HepG2 (cell line): ENCODE measurements at regions not wholly inside any gene's neighbourhood (a gene's known extent, or its start where the extent isn't known, plus 50 kb on each side); places are given as distances from the start of the nearest gene placed in this dataset.

ENCODE experiments used
- ATAC-seq: fragments of 200-7000 bp; cut with Tn5 transposase; 3 replicates; pipeline ENCODE4 v1.9.1; 2020; ENCODE audit warnings: mild to moderate bottlenecking, moderate library complexity
- BruUV-seq: library from RNA; stranded (reverse); fragments of 400-500 nt; replicated peaks from 2 replicates; lab custom pipeline; 2021; lab: Mats Ljungman, UMichigan
- CTCF ChIA-PET: fragments of 300-600 bp; formaldehyde crosslinking; extraction: SDS; loops from one replicate; lab custom pipeline; 2021; ENCODE audit warnings: low total read pairs, inconsistent platforms, low intra/inter-chr PET ratio; lab: Yijun Ruan, JAX
- POLR2A ChIA-PET: fragments of 350-600 bp; sonication (Branson Sonifier 250); formaldehyde crosslinking; loops from one replicate; lab custom pipeline; 2020; ENCODE audit warnings: antibody characterized with exemption, inconsistent platforms; lab: Yijun Ruan, JAX
- DNase-seq: peaks from one replicate; pipeline ENCODE4 v3.0.0-alpha.2; 2015; ENCODE audit warnings: low spot score
- FAIRE-seq: peaks from 3 replicates; lab custom pipeline; 2011; peaks lifted over from hg19 to GRCh38; lab: Jason Lieb, UNC
- H2AFZ ChIP-seq: one replicate; pipeline ENCODE4 v1.6.1; 2011; ENCODE audit warnings: low read length, inconsistent platforms
- H3K27ac ChIP-seq: fragments of 300-600 bp; 3 replicates; pipeline ENCODE4 v1.8.0; 2011; ENCODE audit warnings: mixed run types, mild to moderate bottlenecking, mixed read lengths, low read length, inconsistent platforms; ENCODE audit not compliant: insufficient read depth; ENCODE audit errors: extremely low read length
- H3K27me3 ChIP-seq, 2 experiments: fragments of 200-600 bp in 1 of 2; 2 replicates in 1 of 2; 3 replicates in 1 of 2; pipeline versions ENCODE4 v1.6.0 to v1.8.0; 2011; ENCODE audit warnings: low read length in 2 of 2, mild to moderate bottlenecking in 2 of 2, moderate library complexity in 2 of 2, inconsistent platforms in 1 of 2; ENCODE audit not compliant: insufficient read depth in 2 of 2, control insufficient read depth in 1 of 2
- H3K36me3 ChIP-seq, 2 experiments: fragments of 200-600 bp in 1 of 2; replicated peaks in 1 of 2; 2 replicates in 1 of 2; 3 replicates in 1 of 2; pipeline versions ENCODE4 v1.5.1 to v1.8.0; 2011; ENCODE audit warnings: low read length in 2 of 2, inconsistent platforms in 1 of 2; ENCODE audit not compliant: insufficient read depth in 2 of 2, control insufficient read depth in 1 of 2
- H3K4me1 ChIP-seq: 2 replicates; pipeline ENCODE4 v1.5.1; 2012; ENCODE audit warnings: low read length, inconsistent platforms; ENCODE audit not compliant: insufficient read depth
- H3K4me2 ChIP-seq: 2 replicates; pipeline ENCODE4 v1.6.0; 2011; ENCODE audit warnings: low read depth, low read length, inconsistent platforms
- H3K4me3 ChIP-seq, 3 experiments: fragments of 200-600 bp in 1 of 3; sonication (generic), shearing (Covaris generic) in 1 of 3; replicated peaks in 1 of 3; 2 replicates each; pipeline ENCODE4 v1.5.1; 2011 to 2016; ENCODE audit warnings: low read length in 3 of 3, inconsistent platforms in 2 of 3, low read depth in 2 of 3, mild to moderate bottlenecking in 2 of 3, control low read depth in 1 of 3, mixed read lengths in 1 of 3; ENCODE audit not compliant: insufficient read depth in 1 of 3
- H3K79me2 ChIP-seq: one replicate; pipeline ENCODE4 v1.6.1; 2011; ENCODE audit warnings: low read length, inconsistent platforms; ENCODE audit not compliant: insufficient read depth
- H3K9ac ChIP-seq: 2 replicates; pipeline ENCODE4 v1.6.0; 2011; ENCODE audit warnings: mild to moderate bottlenecking, low read depth, low read length, inconsistent platforms; ENCODE audit not compliant: insufficient read depth
- H3K9me3 ChIP-seq: 2 replicates; pipeline ENCODE4 v1.5.1; 2012; ENCODE audit warnings: mild to moderate bottlenecking, low read length
- H4K20me1 ChIP-seq: 2 replicates; pipeline ENCODE4 v1.6.0; 2011; ENCODE audit warnings: inconsistent platforms, mild to moderate bottlenecking, low read length, moderate library complexity; ENCODE audit not compliant: insufficient read depth
- ATF7 ChIP-seq, 2 experiments: fragments of 450-650 bp in 1 of 2; sonication (generic) in 1 of 2; formaldehyde crosslinking in 1 of 2; IDR thresholded peaks; 2 replicates each; pipeline versions ENCODE4 v1.4.0 to v1.6.1; 2016 to 2020; ENCODE audit warnings: antibody characterized with exemption in 1 of 2, mild to moderate bottlenecking in 1 of 2, missing genetic modification reagents in 1 of 2
- FOSL2 ChIP-seq: sonication (generic); formaldehyde crosslinking; IDR thresholded peaks from 2 replicates; pipeline ENCODE4 v1.4.0; 2020; ENCODE audit warnings: missing genetic modification reagents
- KDM5B ChIP-seq: sonication (generic); formaldehyde crosslinking; IDR thresholded peaks from 2 replicates; pipeline ENCODE4 v1.4.0; 2020; ENCODE audit warnings: missing genetic modification reagents, mild to moderate bottlenecking, borderline replicate concordance
- MBNL3 ChIP-seq: fragments of 250-450 bp; sonication (Bioruptor Pico); conservative IDR thresholded peaks from 2 replicates; pipeline ENCODE4 v1.8.0; 2022; ENCODE audit warnings: mild to moderate bottlenecking, inconsistent platforms
- PHF5A ChIP-seq: IDR thresholded peaks from one replicate; pipeline ENCODE4 v1.6.1; 2018; ENCODE audit warnings: low read depth, missing genetic modification reagents; ENCODE audit not compliant: unreplicated experiment
- SAFB2 ChIP-seq: sonication (generic); formaldehyde crosslinking; IDR thresholded peaks from 2 replicates; pipeline ENCODE4 v1.5.1; 2020; ENCODE audit warnings: missing genetic modification reagents, low read depth, mild to moderate bottlenecking, borderline replicate concordance
- SMAD3 ChIP-seq: sonication (generic); formaldehyde crosslinking; IDR thresholded peaks from 2 replicates; pipeline ENCODE4 v1.4.0; 2020; ENCODE audit warnings: missing genetic modification reagents
- TCF7 ChIP-seq: sonication (generic); IDR thresholded peaks from 2 replicates; pipeline ENCODE4 v1.6.1; 2016; ENCODE audit warnings: antibody characterized with exemption, low read depth
- ZC3H13 ChIP-seq: sonication (generic); formaldehyde crosslinking; IDR thresholded peaks from 2 replicates; pipeline ENCODE4 v1.8.1; 2023; ENCODE audit warnings: mild to moderate bottlenecking, missing genetic modification reagents, moderate library complexity
- ZFP36 ChIP-seq: fragments of 150-350 bp; IDR thresholded peaks from 2 replicates; pipeline ENCODE4 v1.6.1; 2018; ENCODE audit warnings: borderline replicate concordance, low read length, low read depth; ENCODE audit not compliant: partially characterized antibody
- ZKSCAN1 ChIP-seq: fragments of 150-350 bp; IDR thresholded peaks from 2 replicates; pipeline ENCODE4 v1.6.1; 2014; ENCODE audit warnings: low read length
- ZNF12 ChIP-seq: sonication (generic); formaldehyde crosslinking; IDR thresholded peaks from 2 replicates; pipeline ENCODE4 v1.5.0; 2020; ENCODE audit warnings: missing genetic modification reagents
- ZNF205 ChIP-seq: IDR thresholded peaks from 2 replicates; pipeline ENCODE4 v1.6.1; 2018; ENCODE audit warnings: missing biosample characterization, missing genetic modification reagents
- WGBS: methylation state at CpG from one replicate; pipeline ENCODE4 v1.1.6; 2017; ENCODE audit warnings: low lambda C conversion rate; 5-methylcytosine and 5-hydroxymethylcytosine counted together
- in situ Hi-C: cut with HindIII; loops from 2 replicates; pipeline ENCODE4 v1.10.0; 2017; ENCODE audit warnings: low pct_unique_long_range_greater_than_20kb; ENCODE audit not compliant: extremely low pct_ligation_motif_present
- intact Hi-C: fragments of 100-400 bp; cut with micrococcal nuclease; formaldehyde crosslinking; loops from one replicate; pipeline ENCODE4 v1.10.0; 2022; ENCODE audit not compliant: unreplicated experiment
- TF ChIP-seq, protein P1 (sequence below): sonication (generic); formaldehyde crosslinking; IDR thresholded peaks from 2 replicates; pipeline ENCODE4 v1.4.0; 2020; ENCODE audit warnings: missing genetic modification reagents, borderline replicate concordance
- TF ChIP-seq, protein P2 (sequence below): sonication (generic); formaldehyde crosslinking; IDR thresholded peaks from 2 replicates; pipeline ENCODE4 v1.8.1; 2023; ENCODE audit warnings: missing genetic modification reagents, inconsistent platforms, borderline replicate concordance

DNA sequence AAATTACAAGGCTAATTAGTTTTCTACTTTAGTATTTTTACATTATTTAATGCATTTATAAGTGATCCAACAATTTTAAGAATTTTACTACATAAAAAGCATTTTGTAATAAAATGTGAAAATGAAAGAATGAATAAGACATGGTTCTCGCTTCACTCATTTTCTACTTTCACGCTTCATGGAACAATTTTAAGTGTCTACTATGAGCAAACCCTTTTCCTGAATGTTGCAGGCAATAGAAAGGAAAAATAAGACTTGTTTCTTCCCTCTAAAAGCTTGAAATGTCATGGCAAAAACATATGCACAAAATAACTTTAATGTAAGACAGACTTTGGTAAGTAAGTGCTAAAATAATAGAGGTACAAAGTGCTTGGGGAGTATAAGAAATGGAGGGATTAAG is 205.7 kb upstream of the HMGA2 start:
- no peak for TF ChIP-seq ZC3H13 (CRISPR knock-in tag)
- TF ChIP-seq SAFB2 (CRISPR knock-in tag), result no peak
- no peak for TF ChIP-seq SMAD3 (CRISPR knock-in tag)
- TF ChIP-seq FOSL2 (CRISPR knock-in tag), result no peak
- no peak for TF ChIP-seq ZNF205
- TF ChIP-seq ATF7 (IDR thresholded peaks at IDR 0.05), result no peak
- no peak for TF ChIP-seq ATF7 (CRISPR knock-in tag; IDR thresholded peaks at IDR 0.05)
- TF ChIP-seq, protein P1, sequence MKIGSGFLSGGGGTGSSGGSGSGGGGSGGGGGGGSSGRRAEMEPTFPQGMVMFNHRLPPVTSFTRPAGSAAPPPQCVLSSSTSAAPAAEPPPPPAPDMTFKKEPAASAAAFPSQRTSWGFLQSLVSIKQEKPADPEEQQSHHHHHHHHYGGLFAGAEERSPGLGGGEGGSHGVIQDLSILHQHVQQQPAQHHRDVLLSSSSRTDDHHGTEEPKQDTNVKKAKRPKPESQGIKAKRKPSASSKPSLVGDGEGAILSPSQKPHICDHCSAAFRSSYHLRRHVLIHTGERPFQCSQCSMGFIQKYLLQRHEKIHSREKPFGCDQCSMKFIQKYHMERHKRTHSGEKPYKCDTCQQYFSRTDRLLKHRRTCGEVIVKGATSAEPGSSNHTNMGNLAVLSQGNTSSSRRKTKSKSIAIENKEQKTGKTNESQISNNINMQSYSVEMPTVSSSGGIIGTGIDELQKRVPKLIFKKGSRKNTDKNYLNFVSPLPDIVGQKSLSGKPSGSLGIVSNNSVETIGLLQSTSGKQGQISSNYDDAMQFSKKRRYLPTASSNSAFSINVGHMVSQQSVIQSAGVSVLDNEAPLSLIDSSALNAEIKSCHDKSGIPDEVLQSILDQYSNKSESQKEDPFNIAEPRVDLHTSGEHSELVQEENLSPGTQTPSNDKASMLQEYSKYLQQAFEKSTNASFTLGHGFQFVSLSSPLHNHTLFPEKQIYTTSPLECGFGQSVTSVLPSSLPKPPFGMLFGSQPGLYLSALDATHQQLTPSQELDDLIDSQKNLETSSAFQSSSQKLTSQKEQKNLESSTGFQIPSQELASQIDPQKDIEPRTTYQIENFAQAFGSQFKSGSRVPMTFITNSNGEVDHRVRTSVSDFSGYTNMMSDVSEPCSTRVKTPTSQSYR, result no peak
- no peak for TF ChIP-seq TCF7
- TF ChIP-seq ZKSCAN1, result no peak
- no peak for TF ChIP-seq KDM5B (CRISPR knock-in tag)
- TF ChIP-seq PHF5A (CRISPR knock-in tag), result no peak
- TF ChIP-seq ZFP36, result no peak
- TF ChIP-seq ZNF12 (CRISPR knock-in tag), result no peak
- TF ChIP-seq MBNL3 (CRISPR knock-in tag), result no peak
- TF ChIP-seq, protein P2, sequence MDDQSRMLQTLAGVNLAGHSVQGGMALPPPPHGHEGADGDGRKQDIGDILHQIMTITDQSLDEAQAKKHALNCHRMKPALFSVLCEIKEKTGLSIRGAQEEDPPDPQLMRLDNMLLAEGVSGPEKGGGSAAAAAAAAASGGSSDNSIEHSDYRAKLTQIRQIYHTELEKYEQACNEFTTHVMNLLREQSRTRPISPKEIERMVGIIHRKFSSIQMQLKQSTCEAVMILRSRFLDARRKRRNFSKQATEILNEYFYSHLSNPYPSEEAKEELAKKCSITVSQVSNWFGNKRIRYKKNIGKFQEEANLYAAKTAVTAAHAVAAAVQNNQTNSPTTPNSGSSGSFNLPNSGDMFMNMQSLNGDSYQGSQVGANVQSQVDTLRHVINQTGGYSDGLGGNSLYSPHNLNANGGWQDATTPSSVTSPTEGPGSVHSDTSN (CRISPR knock-in tag), result no peak
- Histone ChIP-seq H3K36me3 (no peaks in the 10 kb centered on the region), H3K4me3 (no peak overlapping the region), H3K27ac (no peak overlapping the region), H3K4me1 (peaks cover 2% of the 10 kb centered on the region), H3K79me2 (no peaks in the 10 kb centered on the region), H3K9me3 (no peaks in the 10 kb centered on the region), H4K20me1 (no peaks in the 10 kb centered on the region), H3K27me3 (peaks cover 0 to 7% of the 10 kb centered on the region in 2 experiments; a peak in 2 of 5 replicates), H3K9ac (no peak overlapping the region), H3K4me2 (no peak overlapping the region), H2AFZ (no peak overlapping the region)
- FAIRE-seq (no peak), DNase-seq (no peak), ATAC-seq (no peak)
- ChIA-PET CTCF (no interaction called here), POLR2A (no interaction called here)
- in situ Hi-C loops (loop anchor here (25.0 kb wide), 1 partner anchor 494 kb away; no protein-coding TSS in a partner anchor), intact Hi-C loops (no loop called here)
- no TSS peak for BruUV-seq
- WGBS, result 5% methylated on average over 2 of the region's 2 CpGs
